ENCODE measurements at regions not wholly inside any gene's neighbourhood (a gene's known extent, or its start where the extent isn't known, plus 50 kb on each side); places are given as distances from the start of the nearest gene placed in this dataset.

GRCh38 chr6:24032896-24033688, 92.9 kb upstream of the NRSN1 start:
- no peaks in the 10 kb centered on the region for H3K36me3 ChIP-seq
- DNase-seq (ENCODE audit: low read depth in 1 of 2, low spot score in 2 of 2), result no peak
- H3K27me3 ChIP-seq (replicated peaks), result no peaks in the 10 kb centered on the region
- H3K27ac ChIP-seq, result no peak overlapping the region
- no peak overlapping the region for H3K4me3 ChIP-seq
- no peaks in the 10 kb centered on the region for H3K4me1 ChIP-seq (replicated peaks)
- H3K9me3 ChIP-seq (replicated peaks), result peaks cover 6% of the 10 kb centered on the region; the same call in 1 of the 2 replicates

- Histone ChIP-seq H3K9me3 (replicated peaks) (peaks cover 2% of the 10 kb centered on the region; the same call in 1 of the 2 replicates), H3K4me3 (no peak overlapping the region), H3K27ac (no peak overlapping the region), H3K4me1 (replicated peaks) (no peaks in the 10 kb centered on the region), H3K27me3 (replicated peaks) (no peaks in the 10 kb centered on the region), H3K36me3 (no peaks in the 10 kb centered on the region)
- DNase-seq (ENCODE audit: low read depth in 1 of 2, low spot score in 2 of 2), result no peak
Measured at GRCh38 chr6:24043848-24044247, 82.2 kb upstream of the NRSN1 start.

GRCh38 chr6:24051942-24052589, 73.9 kb upstream of the NRSN1 start:
- DNase-seq (ENCODE audit: low read depth in 1 of 2, low spot score in 2 of 2), result no peak
- Histone ChIP-seq H3K27ac (no peak overlapping the region), H3K4me3 (no peak overlapping the region), H3K4me1 (replicated peaks) (no peaks in the 10 kb centered on the region), H3K27me3 (replicated peaks) (no peaks in the 10 kb centered on the region), H3K36me3 (no peaks in the 10 kb centered on the region), H3K9me3 (replicated peaks) (peaks cover 7% of the 10 kb centered on the region)

GRCh38 chr6:24052590-24052961, 73.4 kb upstream of the NRSN1 start:
- DNase-seq (ENCODE audit: low read depth in 1 of 2, low spot score in 2 of 2), result no peak

GRCh38 chr6:24053057-24053456, 73.0 kb upstream of the NRSN1 start:
- no peak for DNase-seq (ENCODE audit: low read depth in 1 of 2, low spot score in 2 of 2)
- H3K36me3 ChIP-seq, result no peaks in the 10 kb centered on the region
- no peak overlapping the region for H3K4me3 ChIP-seq
- no peak overlapping the region for H3K27ac ChIP-seq
- peaks cover 10% of the 10 kb centered on the region for H3K9me3 ChIP-seq (replicated peaks)
- no peaks in the 10 kb centered on the region for H3K4me1 ChIP-seq (replicated peaks)
- no peaks in the 10 kb centered on the region for H3K27me3 ChIP-seq (replicated peaks)

More at GRCh38 chr6:24052590-24052961, 73.4 kb upstream of the NRSN1 start:
- no peaks in the 10 kb centered on the region for H3K27me3 ChIP-seq (replicated peaks)
- no peaks in the 10 kb centered on the region for H3K4me1 ChIP-seq (replicated peaks)
- no peak overlapping the region for H3K4me3 ChIP-seq
- H3K9me3 ChIP-seq (replicated peaks), result peaks cover 7% of the 10 kb centered on the region
- H3K27ac ChIP-seq, result no peak overlapping the region
- H3K36me3 ChIP-seq, result no peaks in the 10 kb centered on the region

GRCh38 chr6:24054388-24054787, 71.6 kb upstream of the NRSN1 start:
- H3K4me1 ChIP-seq (replicated peaks), result no peaks in the 10 kb centered on the region
- H3K27me3 ChIP-seq (replicated peaks), result no peaks in the 10 kb centered on the region
- no peak overlapping the region for H3K4me3 ChIP-seq
- no peaks in the 10 kb centered on the region for H3K36me3 ChIP-seq
- no peak for DNase-seq (ENCODE audit: low read depth in 1 of 2, low spot score in 2 of 2)
- H3K27ac ChIP-seq, result no peak overlapping the region
- peaks cover 10% of the 10 kb centered on the region for H3K9me3 ChIP-seq (replicated peaks)

- no peak overlapping the region for H3K27ac ChIP-seq
- no peaks in the 10 kb centered on the region for H3K27me3 ChIP-seq (replicated peaks)
- H3K36me3 ChIP-seq, result no peaks in the 10 kb centered on the region
- H3K4me3 ChIP-seq, result no peak overlapping the region
- no peaks in the 10 kb centered on the region for H3K4me1 ChIP-seq (replicated peaks)
- DNase-seq (ENCODE audit: low read depth in 1 of 2, low spot score in 2 of 2), result no peak
- H3K9me3 ChIP-seq (replicated peaks), result peaks cover 10% of the 10 kb centered on the region
Measured at GRCh38 chr6:24056567-24056966, 69.4 kb upstream of the NRSN1 start.

- H3K4me3 ChIP-seq, result no peak overlapping the region
- no peaks in the 10 kb centered on the region for H3K4me1 ChIP-seq (replicated peaks)
- no peak overlapping the region for H3K27ac ChIP-seq
- no peak for DNase-seq (ENCODE audit: low read depth in 1 of 2, low spot score in 2 of 2)
- H3K36me3 ChIP-seq, result no peaks in the 10 kb centered on the region
- H3K27me3 ChIP-seq (replicated peaks), result no peaks in the 10 kb centered on the region
- H3K9me3 ChIP-seq (replicated peaks), result peaks cover 10% of the 10 kb centered on the region
Measured at GRCh38 chr6:24057030-24057429, 69.0 kb upstream of the NRSN1 start.

- Histone ChIP-seq H3K9me3 (replicated peaks) (peaks cover 3% of the 10 kb centered on the region; the same call in 1 of the 2 replicates), H3K36me3 (no peaks in the 10 kb centered on the region), H3K4me3 (no peak overlapping the region), H3K27ac (no peak overlapping the region), H3K4me1 (replicated peaks) (no peaks in the 10 kb centered on the region), H3K27me3 (replicated peaks) (no peaks in the 10 kb centered on the region)
- no peak for DNase-seq (ENCODE audit: low read depth in 1 of 2, low spot score in 2 of 2)
Measured at GRCh38 chr6:24060982-24061754, 64.8 kb upstream of the NRSN1 start.

GRCh38 chr6:24064106-24064505, 61.9 kb upstream of the NRSN1 start:
- Histone ChIP-seq H3K27ac (no peak overlapping the region), H3K4me3 (no peak overlapping the region), H3K36me3 (no peaks in the 10 kb centered on the region), H3K27me3 (replicated peaks) (no peaks in the 10 kb centered on the region), H3K4me1 (replicated peaks) (no peaks in the 10 kb centered on the region), H3K9me3 (replicated peaks) (no peaks in the 10 kb centered on the region; the same call in none of the 2 replicates)
- no peak for DNase-seq (ENCODE audit: low read depth in 1 of 2, low spot score in 2 of 2)

GRCh38 chr6:24064832-24065231, 61.2 kb upstream of the NRSN1 start:
- no peak overlapping the region for H3K4me3 ChIP-seq
- H3K27me3 ChIP-seq (replicated peaks), result no peaks in the 10 kb centered on the region
- no peak for DNase-seq (ENCODE audit: low read depth in 1 of 2, low spot score in 2 of 2)
- H3K27ac ChIP-seq, result no peak overlapping the region
- no peaks in the 10 kb centered on the region for H3K36me3 ChIP-seq
- H3K9me3 ChIP-seq (replicated peaks), result no peaks in the 10 kb centered on the region; the same call in none of the 2 replicates
- no peaks in the 10 kb centered on the region for H3K4me1 ChIP-seq (replicated peaks)

- no peaks in the 10 kb centered on the region for H3K36me3 ChIP-seq
- H3K27me3 ChIP-seq (replicated peaks), result no peaks in the 10 kb centered on the region
- DNase-seq (ENCODE audit: low read depth in 1 of 2, low spot score in 2 of 2), result no peak
- H3K9me3 ChIP-seq (replicated peaks), result peaks cover 6% of the 10 kb centered on the region
- H3K4me1 ChIP-seq (replicated peaks), result no peaks in the 10 kb centered on the region
- no peak overlapping the region for H3K27ac ChIP-seq
- H3K4me3 ChIP-seq, result no peak overlapping the region
Measured at GRCh38 chr6:24069526-24069925, 56.5 kb upstream of the NRSN1 start.

- Histone ChIP-seq H3K27me3 (replicated peaks) (no peaks in the 10 kb centered on the region), H3K36me3 (no peaks in the 10 kb centered on the region), H3K27ac (no peak overlapping the region), H3K9me3 (replicated peaks) (peaks cover 6% of the 10 kb centered on the region), H3K4me1 (replicated peaks) (no peaks in the 10 kb centered on the region), H3K4me3 (no peak overlapping the region)
- DNase-seq (ENCODE audit: low read depth in 1 of 2, low spot score in 2 of 2), result no peak
Measured at GRCh38 chr6:24072038-24072746, 53.8 kb upstream of the NRSN1 start.

Data from SJSA1 (cell line).